Globus pallidus (tissue), 1 donor: ENCODE measurements at regions not wholly inside any gene's neighbourhood (a gene's known extent, or its start where the extent isn't known, plus 50 kb on each side); places are given as distances from the start of the nearest gene placed in this dataset.

Source experiments
- DNase-seq: peaks from one replicate; pipeline ENCODE4 v3.0.0-alpha.2; 2015; ENCODE audit warnings: low spot score

- no peak for DNase-seq
These were observed 72.8 kb upstream of the ZEB2 start for GRCh38 chr2:144592500-144593256.

GRCh38 chr2:144587306-144587705 is 67.4 kb upstream of the ZEB2 start:
- DNase-seq = no peak

- DNase-seq = no peak
These were observed 66.6 kb upstream of the ZEB2 start for GRCh38 chr2:144586476-144586875.

- no peak for DNase-seq
These were observed 64.0 kb upstream of the ZEB2 start for GRCh38 chr2:144583741-144584453.

- no peak for DNase-seq
These were observed 63.4 kb upstream of the ZEB2 start for GRCh38 chr2:144583381-144583729.

- no peak for DNase-seq
These were observed 62.9 kb upstream of the ZEB2 start for GRCh38 chr2:144582651-144583380.

GRCh38 chr2:144580521-144581161 is 60.7 kb upstream of the ZEB2 start:
- no peak for DNase-seq

GRCh38 chr2:144579556-144579955 is 59.6 kb upstream of the ZEB2 start:
- no peak for DNase-seq

- DNase-seq = no peak
These were observed 58.2 kb upstream of the ZEB2 start for GRCh38 chr2:144578099-144578498.

- no peak for DNase-seq
These were observed 53.1 kb upstream of the ZEB2 start for GRCh38 chr2:144572977-144573376.

- no peak for DNase-seq
These were observed 51.9 kb upstream of the ZEB2 start for GRCh38 chr2:144571770-144572169.

- no peak for DNase-seq
These were observed 50.6 kb upstream of the ZEB2 start for GRCh38 chr2:144570566-144570965.
